Fibroblast of skin of left biceps (primary cell): ENCODE measurements at regions not wholly inside any gene's neighbourhood (a gene's known extent, or its start where the extent isn't known, plus 50 kb on each side); places are given as distances from the start of the nearest gene placed in this dataset.

Experiments
- DNase-seq, 2 experiments: peaks; one replicate each; pipeline ENCODE4 v3.0.0-alpha.2; 2013; ENCODE audit warnings: low read depth in 2 of 2

- no peak for DNase-seq
Observed at GRCh38 chr21:21605521-21605920, 607.3 kb downstream of the NCAM2 start.

GRCh38 chr21:21606041-21606440 lies 607.8 kb downstream of the NCAM2 start:
- no peak for DNase-seq

GRCh38 chr21:21612466-21612865 lies 614.3 kb downstream of the NCAM2 start:
- DNase-seq: peak; percentile 78 to 82

- DNase-seq: no peak
Observed at GRCh38 chr21:21614966-21615365, 616.8 kb downstream of the NCAM2 start.

GRCh38 chr21:21622460-21623234 lies 624.4 kb downstream of the NCAM2 start:
- DNase-seq: no peak

- peak; percentile 45 to 63 for DNase-seq
Observed at GRCh38 chr21:21624674-21625073, 626.5 kb downstream of the NCAM2 start.

- no peak for DNase-seq
Observed at GRCh38 chr21:21631961-21632360, 633.8 kb downstream of the NCAM2 start.

- no peak for DNase-seq
Observed at GRCh38 chr21:21632926-21633325, 634.7 kb downstream of the NCAM2 start.

- no peak for DNase-seq
Observed at GRCh38 chr21:21661741-21662140, 663.5 kb downstream of the NCAM2 start.

- DNase-seq: no peak
Observed at GRCh38 chr21:21662776-21663175, 664.6 kb downstream of the NCAM2 start.

GRCh38 chr21:21664871-21665270 lies 666.7 kb downstream of the NCAM2 start:
- DNase-seq: no peak

- no peak for DNase-seq
Observed at GRCh38 chr21:21666689-21667088, 668.5 kb downstream of the NCAM2 start.

GRCh38 chr21:21668198-21668597 lies 670.0 kb downstream of the NCAM2 start:
- no peak for DNase-seq

- DNase-seq: no peak
Observed at GRCh38 chr21:21673959-21674358, 675.8 kb downstream of the NCAM2 start.

GRCh38 chr21:21675601-21676000 lies 677.4 kb downstream of the NCAM2 start:
- no peak for DNase-seq

- no peak for DNase-seq
Observed at GRCh38 chr21:21682172-21682571, 684.0 kb downstream of the NCAM2 start.

GRCh38 chr21:21688889-21689288 lies 690.7 kb downstream of the NCAM2 start:
- no peak for DNase-seq

GRCh38 chr21:21690068-21690665 lies 692.0 kb downstream of the NCAM2 start:
- no peak for DNase-seq

- DNase-seq: peak; percentile 59 to 65
Observed at GRCh38 chr21:21712748-21713520, 714.7 kb downstream of the NCAM2 start.

- no peak for DNase-seq
Observed at GRCh38 chr21:21713651-21714180, 715.5 kb downstream of the NCAM2 start.

GRCh38 chr21:21714426-21714825 lies 716.2 kb downstream of the NCAM2 start:
- DNase-seq: peak; percentile 84 to 89

- peak; percentile 92 to 93 for DNase-seq
Observed at GRCh38 chr21:21715266-21715969, 717.2 kb downstream of the NCAM2 start.
